Natural killer cell treated with Interleukin-12 subunit alpha and Interleukin-12 subunit beta and Interleukin-15 and Interleukin-18, amount 100 ng/mL, for 72 hours (primary cell): ENCODE measurements at regions not wholly inside any gene's neighbourhood (a gene's known extent, or its start where the extent isn't known, plus 50 kb on each side); places are given as distances from the start of the nearest gene placed in this dataset.

ENCODE experiments used
- ATAC-seq, 2 donors: fragments of 150-1000 bp; cut with Tn5 transposase in 1 of 2; sonication (Bioruptor Pico), chemical (Tn5 transposase) in 1 of 2; 2 replicates each; pipeline ENCODE4 v1.10.0; 2021
- DNase-seq: peaks from one replicate; pipeline ENCODE4 v3.0.0; 2022; ENCODE audit warnings: low spot score
- H3K27ac Mint-ChIP-seq, 2 donors: 1 replicate in 1 of 2; 2 replicates in 1 of 2; pipeline ENCODE4 v1.8.0; 2022; ENCODE audit warnings: mixed read lengths in 2 of 2, mild to moderate bottlenecking in 1 of 2, moderate library complexity in 1 of 2
- H3K27me3 Mint-ChIP-seq, 2 donors: 1 replicate in 1 of 2; 2 replicates in 1 of 2; pipeline ENCODE4 v1.8.0; 2022; ENCODE audit warnings: mixed read lengths in 2 of 2
- H3K36me3 Mint-ChIP-seq: one replicate; pipeline ENCODE4 v1.8.0; 2022; ENCODE audit warnings: mixed read lengths
- H3K4me1 Mint-ChIP-seq, 2 donors: 1 replicate in 1 of 2; 2 replicates in 1 of 2; pipeline ENCODE4 v1.8.0; 2022; ENCODE audit warnings: low read depth in 2 of 2, mixed read lengths in 2 of 2, mild to moderate bottlenecking in 1 of 2
- H3K4me3 Mint-ChIP-seq: one replicate; pipeline ENCODE4 v1.8.0; 2022; ENCODE audit warnings: mixed read lengths
- H3K9me3 Mint-ChIP-seq: 2 replicates; pipeline ENCODE4 v1.8.0; 2022; ENCODE audit warnings: mixed read lengths

GRCh38 chr9:17963498-17963897 is 384.6 kb downstream of the SH3GL2 start:
- H3K4me3 Mint-ChIP-seq = no peak overlapping the region
- H3K27ac Mint-ChIP-seq = no peak overlapping the region
- H3K36me3 Mint-ChIP-seq = no peaks in the 10 kb centered on the region
- no peaks in the 10 kb centered on the region for H3K9me3 Mint-ChIP-seq
- H3K27me3 Mint-ChIP-seq = no peaks in the 10 kb centered on the region
- no peak for DNase-seq
- ATAC-seq = no peak
- H3K4me1 Mint-ChIP-seq = no peaks in the 10 kb centered on the region

- Mint-ChIP-seq H3K4me3 (no peak overlapping the region), H3K27ac (no peak overlapping the region), H3K36me3 (no peaks in the 10 kb centered on the region), H3K9me3 (peaks cover 6% of the 10 kb centered on the region), H3K27me3 (no peaks in the 10 kb centered on the region), H3K4me1 (no peaks in the 10 kb centered on the region)
- no peak for DNase-seq
- no peak for ATAC-seq
Measured at GRCh38 chr9:17967731-17968130, 388.9 kb downstream of the SH3GL2 start.

GRCh38 chr9:17969232-17969631 is 390.4 kb downstream of the SH3GL2 start:
- H3K4me1 Mint-ChIP-seq = no peaks in the 10 kb centered on the region
- H3K36me3 Mint-ChIP-seq = no peaks in the 10 kb centered on the region
- no peak for ATAC-seq
- H3K27me3 Mint-ChIP-seq = no peaks in the 10 kb centered on the region
- H3K4me3 Mint-ChIP-seq = no peak overlapping the region
- no peak for DNase-seq
- peaks cover 6% of the 10 kb centered on the region for H3K9me3 Mint-ChIP-seq
- H3K27ac Mint-ChIP-seq = no peak overlapping the region

- no peaks in the 10 kb centered on the region for H3K4me1 Mint-ChIP-seq
Measured at GRCh38 chr9:17970277-17970676, 391.4 kb downstream of the SH3GL2 start.

GRCh38 chr9:17978773-17979172 is 399.9 kb downstream of the SH3GL2 start:
- Mint-ChIP-seq H3K27ac (no peak overlapping the region), H3K36me3 (peaks cover 20% of the 10 kb centered on the region), H3K4me1 (no peaks in the 10 kb centered on the region), H3K9me3 (peaks cover 21% of the 10 kb centered on the region), H3K4me3 (no peak overlapping the region), H3K27me3 (no peaks in the 10 kb centered on the region)
- DNase-seq = no peak
- no peak for ATAC-seq

More at GRCh38 chr9:17970277-17970676, 391.4 kb downstream of the SH3GL2 start:
- H3K9me3 Mint-ChIP-seq = peaks cover 6% of the 10 kb centered on the region
- ATAC-seq = no peak
- DNase-seq = no peak
- no peaks in the 10 kb centered on the region for H3K27me3 Mint-ChIP-seq
- no peak overlapping the region for H3K27ac Mint-ChIP-seq
- H3K4me3 Mint-ChIP-seq = no peak overlapping the region
- no peaks in the 10 kb centered on the region for H3K36me3 Mint-ChIP-seq

- H3K36me3 Mint-ChIP-seq = no peaks in the 10 kb centered on the region
- H3K27ac Mint-ChIP-seq = no peak overlapping the region
- no peaks in the 10 kb centered on the region for H3K27me3 Mint-ChIP-seq
- peaks cover 9% of the 10 kb centered on the region for H3K9me3 Mint-ChIP-seq
- DNase-seq (no peak), ATAC-seq (no peak)
- H3K4me1 Mint-ChIP-seq = no peaks in the 10 kb centered on the region
- no peak overlapping the region for H3K4me3 Mint-ChIP-seq
Measured at GRCh38 chr9:17986595-17986994, 407.7 kb downstream of the SH3GL2 start.

GRCh38 chr9:17987189-17987588 is 408.3 kb downstream of the SH3GL2 start:
- Mint-ChIP-seq H3K9me3 (peaks cover 6% of the 10 kb centered on the region), H3K27me3 (no peaks in the 10 kb centered on the region), H3K36me3 (no peaks in the 10 kb centered on the region), H3K27ac (no peak overlapping the region), H3K4me1 (no peaks in the 10 kb centered on the region), H3K4me3 (no peak overlapping the region)
- DNase-seq (no peak), ATAC-seq (no peak)

GRCh38 chr9:17988489-17988888 is 409.6 kb downstream of the SH3GL2 start:
- Mint-ChIP-seq H3K9me3 (peaks cover 6% of the 10 kb centered on the region), H3K27me3 (no peaks in the 10 kb centered on the region), H3K36me3 (no peaks in the 10 kb centered on the region), H3K4me3 (no peak overlapping the region), H3K4me1 (no peaks in the 10 kb centered on the region), H3K27ac (no peak overlapping the region)
- ATAC-seq = no peak
- DNase-seq = no peak

- ATAC-seq = no peak
- Mint-ChIP-seq H3K36me3 (no peaks in the 10 kb centered on the region), H3K4me3 (no peak overlapping the region), H3K9me3 (peaks cover 6% of the 10 kb centered on the region), H3K27ac (no peak overlapping the region), H3K4me1 (no peaks in the 10 kb centered on the region), H3K27me3 (no peaks in the 10 kb centered on the region)
- DNase-seq = no peak
Measured at GRCh38 chr9:17990602-17991001, 411.7 kb downstream of the SH3GL2 start.

GRCh38 chr9:17993024-17993423 is 414.2 kb downstream of the SH3GL2 start:
- DNase-seq (no peak), ATAC-seq (no peak)
- H3K27me3 Mint-ChIP-seq = no peaks in the 10 kb centered on the region
- no peaks in the 10 kb centered on the region for H3K4me1 Mint-ChIP-seq
- no peaks in the 10 kb centered on the region for H3K36me3 Mint-ChIP-seq
- H3K4me3 Mint-ChIP-seq = no peak overlapping the region
- H3K27ac Mint-ChIP-seq = no peak overlapping the region
- H3K9me3 Mint-ChIP-seq = peaks cover 3% of the 10 kb centered on the region

GRCh38 chr9:17994695-17995425 is 416.0 kb downstream of the SH3GL2 start:
- no peak overlapping the region for H3K4me3 Mint-ChIP-seq
- H3K4me1 Mint-ChIP-seq = no peaks in the 10 kb centered on the region
- ATAC-seq (no peak), DNase-seq (no peak)
- H3K36me3 Mint-ChIP-seq = no peaks in the 10 kb centered on the region
- H3K27me3 Mint-ChIP-seq = no peaks in the 10 kb centered on the region
- peaks cover 3% of the 10 kb centered on the region for H3K9me3 Mint-ChIP-seq
- H3K27ac Mint-ChIP-seq = no peak overlapping the region

- Mint-ChIP-seq H3K4me1 (no peaks in the 10 kb centered on the region), H3K9me3 (no peaks in the 10 kb centered on the region), H3K27ac (no peak overlapping the region), H3K36me3 (no peaks in the 10 kb centered on the region), H3K4me3 (no peak overlapping the region), H3K27me3 (no peaks in the 10 kb centered on the region)
- DNase-seq = no peak
- no peak for ATAC-seq
Measured at GRCh38 chr9:17996728-17997127, 417.9 kb downstream of the SH3GL2 start.

GRCh38 chr9:18002718-18003438 is 424.0 kb downstream of the SH3GL2 start:
- no peak for DNase-seq
- peaks cover 3% of the 10 kb centered on the region for H3K9me3 Mint-ChIP-seq
- H3K27me3 Mint-ChIP-seq = no peaks in the 10 kb centered on the region
- H3K4me3 Mint-ChIP-seq = no peak overlapping the region
- no peaks in the 10 kb centered on the region for H3K36me3 Mint-ChIP-seq
- ATAC-seq = no peak
- H3K27ac Mint-ChIP-seq = no peak overlapping the region
- H3K4me1 Mint-ChIP-seq = no peaks in the 10 kb centered on the region

GRCh38 chr9:18006591-18006990 is 427.7 kb downstream of the SH3GL2 start:
- Mint-ChIP-seq H3K27me3 (no peaks in the 10 kb centered on the region), H3K27ac (no peak overlapping the region), H3K9me3 (peaks cover 7% of the 10 kb centered on the region), H3K36me3 (no peaks in the 10 kb centered on the region), H3K4me3 (no peak overlapping the region), H3K4me1 (no peaks in the 10 kb centered on the region)
- ATAC-seq (no peak), DNase-seq (no peak)
